ENCODE measurements at regions not wholly inside any gene's neighbourhood (a gene's known extent, or its start where the extent isn't known, plus 50 kb on each side); places are given as distances from the start of the nearest gene placed in this dataset.

GRCh38 chrX:151818828-151819227 is 84.3 kb downstream of the CNGA2 start:
- TF ChIP-seq CTCF (IDR thresholded peaks at IDR 0.05) (no peak), ZFX (IDR thresholded peaks at IDR 0.05; ENCODE audit: borderline replicate concordance) (no peak)

Measured in 22Rv1 (cell line).